Vagina (tissue), 2 donors: ENCODE measurements at regions not wholly inside any gene's neighbourhood (a gene's known extent, or its start where the extent isn't known, plus 50 kb on each side); places are given as distances from the start of the nearest gene placed in this dataset.

Experiments used
- DNase-seq, 2 donors: peaks; one replicate each; pipeline ENCODE4 v3.0.0-alpha.2; 2017; ENCODE audit errors: extremely low spot score in 2 of 2
- H3K27ac ChIP-seq: fragments of 200-600 bp; sonication (generic); one replicate; pipeline ENCODE4 v1.5.1; 2019
- H3K27me3 ChIP-seq: fragments of 200-600 bp; sonication (generic); one replicate; pipeline ENCODE4 v1.5.1; 2019
- H3K36me3 ChIP-seq, 2 donors: fragments of 200-600 bp; sonication (generic); one replicate each; pipeline ENCODE4 v1.5.1; 2017 to 2019
- H3K4me1 ChIP-seq: fragments of 200-600 bp; sonication (generic); one replicate; pipeline ENCODE4 v1.5.1; 2019
- H3K4me3 ChIP-seq, 2 donors: fragments of 200-600 bp; sonication (generic); 1 replicate in 1 of 2; 2 replicates in 1 of 2; pipeline ENCODE4 v1.5.1; 2016 to 2019
- H3K9me3 ChIP-seq: fragments of 200-600 bp; sonication (generic); one replicate; pipeline ENCODE4 v1.5.1; 2019
- POLR2A ChIP-seq, 2 donors: fragments of 450-650 bp; IDR thresholded peaks; one replicate each; pipeline ENCODE4 v1.6.1; 2017; ENCODE audit warnings: antibody characterized with exemption in 2 of 2, mild to moderate bottlenecking in 2 of 2, moderate library complexity in 2 of 2
- POLR2AphosphoS5 ChIP-seq, 2 donors: sonication (generic); formaldehyde crosslinking; IDR thresholded peaks; one replicate each; pipeline ENCODE4 v1.9.0; 2017; ENCODE audit warnings: antibody characterized with exemption in 2 of 2, mild to moderate bottlenecking in 2 of 2, low read depth in 1 of 2; ENCODE audit not compliant: insufficient read depth in 1 of 2
- intact Hi-C: fragments of 100-400 bp; cut with DNase I; formaldehyde crosslinking; loops from one replicate; pipeline ENCODE4 v1.15.1; 2023
- TF ChIP-seq, protein P1 (sequence below), 3 experiments: fragments of 450-650 bp in 2 of 3; fragments of 200-600 bp in 1 of 3; sonication (generic) in 1 of 3; IDR thresholded peaks; one replicate each; pipeline ENCODE4 v1.5.1; 2017 to 2019; ENCODE audit warnings: antibody characterized with exemption in 3 of 3, mild to moderate bottlenecking in 2 of 3, moderate library complexity in 2 of 3

DNA sequence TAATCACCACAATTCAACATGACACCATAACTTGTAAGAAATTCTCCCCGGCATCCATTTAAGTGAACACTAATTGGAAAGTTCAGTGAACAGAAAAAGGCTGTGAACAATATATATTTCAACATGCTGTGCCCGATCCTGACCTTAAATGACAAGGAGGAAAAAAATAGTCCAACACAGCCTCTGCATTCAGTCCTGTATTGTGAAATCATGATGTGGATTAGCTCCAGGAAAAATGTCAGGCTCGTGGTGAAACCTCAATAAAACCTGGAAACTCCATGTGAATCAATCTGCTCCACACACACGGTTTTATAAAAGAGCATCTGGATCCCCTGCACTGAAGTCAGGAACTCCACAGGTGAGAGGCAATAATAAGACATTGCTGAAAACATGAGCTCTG lies 145.4 kb upstream of the SPOPL start:
- no peaks in the 10 kb centered on the region for H3K36me3 ChIP-seq
- intact Hi-C loops, result no loop called here
- DNase-seq, result no peak

DNA sequence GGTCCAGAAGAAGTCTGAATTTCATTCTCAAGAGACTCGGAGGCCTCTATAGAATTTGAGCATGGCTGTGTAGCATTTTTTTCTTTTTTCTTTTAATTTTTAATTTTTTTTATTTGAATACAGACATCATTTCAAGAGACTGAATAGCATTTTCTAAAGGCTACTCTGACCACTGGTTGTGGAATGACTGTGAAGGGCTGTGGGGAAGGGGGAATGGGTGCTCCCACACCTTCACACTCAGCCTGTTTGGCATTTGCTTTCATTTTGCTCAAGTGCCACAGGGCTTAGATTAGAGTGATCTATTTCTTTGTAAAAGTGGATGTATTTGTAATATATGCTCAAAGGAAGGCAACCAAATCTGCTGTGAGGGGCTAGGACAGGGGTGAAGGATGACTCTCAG lies 142.0 kb upstream of the SPOPL start:
- no peak for DNase-seq
- H3K9me3 ChIP-seq, result no peaks in the 10 kb centered on the region
- no peak overlapping the region for H3K27ac ChIP-seq
- intact Hi-C loops, result no loop called here
- TF ChIP-seq, protein P1, sequence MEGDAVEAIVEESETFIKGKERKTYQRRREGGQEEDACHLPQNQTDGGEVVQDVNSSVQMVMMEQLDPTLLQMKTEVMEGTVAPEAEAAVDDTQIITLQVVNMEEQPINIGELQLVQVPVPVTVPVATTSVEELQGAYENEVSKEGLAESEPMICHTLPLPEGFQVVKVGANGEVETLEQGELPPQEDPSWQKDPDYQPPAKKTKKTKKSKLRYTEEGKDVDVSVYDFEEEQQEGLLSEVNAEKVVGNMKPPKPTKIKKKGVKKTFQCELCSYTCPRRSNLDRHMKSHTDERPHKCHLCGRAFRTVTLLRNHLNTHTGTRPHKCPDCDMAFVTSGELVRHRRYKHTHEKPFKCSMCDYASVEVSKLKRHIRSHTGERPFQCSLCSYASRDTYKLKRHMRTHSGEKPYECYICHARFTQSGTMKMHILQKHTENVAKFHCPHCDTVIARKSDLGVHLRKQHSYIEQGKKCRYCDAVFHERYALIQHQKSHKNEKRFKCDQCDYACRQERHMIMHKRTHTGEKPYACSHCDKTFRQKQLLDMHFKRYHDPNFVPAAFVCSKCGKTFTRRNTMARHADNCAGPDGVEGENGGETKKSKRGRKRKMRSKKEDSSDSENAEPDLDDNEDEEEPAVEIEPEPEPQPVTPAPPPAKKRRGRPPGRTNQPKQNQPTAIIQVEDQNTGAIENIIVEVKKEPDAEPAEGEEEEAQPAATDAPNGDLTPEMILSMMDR (IDR thresholded peaks at IDR 0.05), result no peak
- TF ChIP-seq POLR2AphosphoS5 (IDR thresholded peaks at IDR 0.05; ENCODE audit: insufficient read depth in 1 of 2, low read depth in 1 of 2) (no peak), POLR2A (IDR thresholded peaks at IDR 0.05) (no peak)
- H3K4me3 ChIP-seq, result no peak overlapping the region
- H3K27me3 ChIP-seq, result no peaks in the 10 kb centered on the region
- H3K4me1 ChIP-seq, result peaks cover 10% of the 10 kb centered on the region
- H3K36me3 ChIP-seq, result no peaks in the 10 kb centered on the region

More for the DNA sequence above, 145.4 kb upstream of the SPOPL start:
- no peak overlapping the region for H3K27ac ChIP-seq
- no peaks in the 10 kb centered on the region for H3K27me3 ChIP-seq
- H3K4me3 ChIP-seq, result no peak overlapping the region
- TF ChIP-seq POLR2A (IDR thresholded peaks at IDR 0.05), result no peak
- no peak for TF ChIP-seq POLR2AphosphoS5 (IDR thresholded peaks at IDR 0.05; ENCODE audit: insufficient read depth in 1 of 2, low read depth in 1 of 2)
- TF ChIP-seq, protein P1 (IDR thresholded peaks at IDR 0.05), result no peak
- peaks cover 10% of the 10 kb centered on the region for H3K4me1 ChIP-seq
- H3K9me3 ChIP-seq, result no peaks in the 10 kb centered on the region

DNA sequence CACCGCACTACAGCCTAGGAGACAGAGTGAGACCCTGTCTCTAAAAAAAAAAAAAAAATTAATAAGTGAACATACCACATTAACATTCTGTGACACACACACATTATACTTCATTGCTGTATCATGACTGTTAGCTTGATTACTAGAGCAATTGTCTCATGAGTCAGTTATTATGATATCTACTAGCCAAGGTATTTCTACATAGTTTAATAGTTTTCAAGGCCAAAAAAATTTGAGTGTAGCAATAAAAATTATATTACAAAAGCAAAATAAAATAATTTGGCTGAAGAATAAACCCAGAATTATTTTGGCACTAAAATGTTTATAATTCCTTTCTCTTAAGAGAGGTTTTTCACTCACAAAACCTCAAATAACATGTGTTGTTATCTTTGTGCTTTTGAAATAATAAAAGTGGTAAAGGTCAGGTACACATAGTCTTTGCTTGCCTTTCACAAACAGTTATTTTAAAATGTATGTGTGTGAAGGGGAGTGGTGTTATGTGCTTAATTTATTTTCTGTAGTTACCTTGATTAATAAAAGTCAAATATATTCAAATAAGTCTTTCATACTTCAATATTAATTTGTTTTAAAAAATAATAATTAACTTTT lies 136.9 kb upstream of the SPOPL start:
- H3K36me3 ChIP-seq, result no peaks in the 10 kb centered on the region
- TF ChIP-seq POLR2A (IDR thresholded peaks at IDR 0.05) (no peak), POLR2AphosphoS5 (IDR thresholded peaks at IDR 0.05; ENCODE audit: insufficient read depth in 1 of 2, low read depth in 1 of 2) (no peak)
- TF ChIP-seq, protein P1 (IDR thresholded peaks at IDR 0.05), result no peak
- no peaks in the 10 kb centered on the region for H3K9me3 ChIP-seq
- intact Hi-C loops, result no loop called here
- no peak for DNase-seq
- no peak overlapping the region for H3K27ac ChIP-seq
- H3K4me3 ChIP-seq, result no peak overlapping the region
- H3K27me3 ChIP-seq, result no peaks in the 10 kb centered on the region
- H3K4me1 ChIP-seq, result no peaks in the 10 kb centered on the region

DNA sequence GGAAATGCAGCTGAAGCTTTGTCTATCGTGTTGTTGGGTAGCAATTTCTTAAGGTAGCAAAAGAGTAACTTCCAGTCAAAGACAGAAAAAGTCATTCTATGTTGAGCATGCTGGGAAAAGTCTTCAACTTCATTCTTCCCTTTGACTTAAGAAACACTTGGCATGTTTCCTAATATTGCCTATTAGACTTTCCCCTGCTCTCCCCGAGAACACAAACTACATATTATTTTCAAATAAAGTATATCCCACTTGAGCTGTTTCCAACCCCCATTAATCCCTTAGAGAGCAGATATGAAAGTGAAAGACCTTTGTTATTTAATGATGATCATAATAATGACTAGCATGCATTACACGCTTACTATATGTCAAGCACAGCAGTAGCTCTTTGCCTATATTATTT lies 136.0 kb upstream of the SPOPL start:
- no peak for DNase-seq
- H3K27ac ChIP-seq, result no peak overlapping the region
- no peaks in the 10 kb centered on the region for H3K27me3 ChIP-seq
- no peaks in the 10 kb centered on the region for H3K4me1 ChIP-seq
- H3K9me3 ChIP-seq, result no peaks in the 10 kb centered on the region
- no peak overlapping the region for H3K4me3 ChIP-seq
- no peaks in the 10 kb centered on the region for H3K36me3 ChIP-seq
- intact Hi-C loops, result no loop called here
- TF ChIP-seq POLR2AphosphoS5 (IDR thresholded peaks at IDR 0.05; ENCODE audit: insufficient read depth in 1 of 2, low read depth in 1 of 2), result no peak
- TF ChIP-seq, protein P1 (IDR thresholded peaks at IDR 0.05), result no peak
- TF ChIP-seq POLR2A (IDR thresholded peaks at IDR 0.05), result no peak

DNA sequence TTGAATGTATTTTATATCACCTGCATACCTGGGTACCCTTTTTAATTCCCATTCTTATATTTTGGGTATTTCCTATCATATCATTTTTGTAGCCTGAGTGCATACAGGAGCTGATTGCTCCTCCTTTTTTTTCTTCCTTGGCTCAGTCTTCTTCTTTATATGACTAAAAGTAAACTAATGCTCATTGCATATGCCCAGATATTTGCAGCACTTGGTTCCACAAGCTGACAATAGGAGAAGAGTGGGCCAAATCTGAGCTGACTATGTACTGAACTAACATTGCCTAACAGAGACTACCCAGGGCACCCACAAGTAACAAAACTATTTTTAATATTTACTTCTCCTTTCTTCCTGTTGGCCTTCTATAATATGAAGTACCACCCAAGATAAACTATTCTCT lies 131.7 kb upstream of the SPOPL start:
- Histone ChIP-seq H3K27ac (no peak overlapping the region), H3K4me3 (no peak overlapping the region), H3K36me3 (no peaks in the 10 kb centered on the region), H3K27me3 (no peaks in the 10 kb centered on the region), H3K9me3 (no peaks in the 10 kb centered on the region), H3K4me1 (no peaks in the 10 kb centered on the region)
- TF ChIP-seq, protein P1 (IDR thresholded peaks at IDR 0.05), result no peak
- TF ChIP-seq POLR2A (IDR thresholded peaks at IDR 0.05) (no peak), POLR2AphosphoS5 (IDR thresholded peaks at IDR 0.05; ENCODE audit: insufficient read depth in 1 of 2, low read depth in 1 of 2) (no peak)
- DNase-seq, result no peak
- intact Hi-C loops, result no loop called here
